MM.1S (cell line): ENCODE measurements at regions not wholly inside any gene's neighbourhood (a gene's known extent, or its start where the extent isn't known, plus 50 kb on each side); places are given as distances from the start of the nearest gene placed in this dataset.
"Not testable (repeated sequence)": the region's sequence is repeated elsewhere in the genome, so short reads cannot be mapped to it uniquely, and the experiment has no call there.

Source experiments
- CTCF ChIP-seq: fragments of 300-600 bp; sonication (generic); IDR thresholded peaks from 2 replicates; pipeline ENCODE4 v1.5.1; 2016; ENCODE audit warnings: antibody characterized with exemption, low read length, mixed read lengths
- EZH2 ChIP-seq: fragments of 300-600 bp; sonication (generic); optimal IDR thresholded peaks from 2 replicates; pipeline ENCODE3; 2017; ENCODE audit warnings: low read depth, mild to moderate bottlenecking, antibody characterized with exemption, low read length, mixed read lengths
- EZH2phosphoT487 ChIP-seq: fragments of 300-600 bp; sonication (generic); IDR thresholded peaks from 2 replicates; pipeline ENCODE4 v1.6.1; 2018; ENCODE audit warnings: antibody characterized with exemption, low read length

- TF ChIP-seq CTCF, EZH2, EZH2phosphoT487: not testable (repeated sequence)
These were observed 147.9 kb upstream of the WWC1 start for GRCh38 chr5:168143521-168143920.
